DND-41 (cell line): ENCODE measurements at regions not wholly inside any gene's neighbourhood (a gene's known extent, or its start where the extent isn't known, plus 50 kb on each side); places are given as distances from the start of the nearest gene placed in this dataset.

Experiments used
- ATAC-seq: fragments of 200-7000 bp; cut with Tn5 transposase; 3 replicates; pipeline ENCODE4 v1.9.1; 2021; ENCODE audit warnings: low read depth; ENCODE audit not compliant: insufficient read depth
- DNase-seq: peaks from one replicate; pipeline ENCODE4 v3.0.0-alpha.2; 2020
- H2AFZ ChIP-seq: 2 replicates; pipeline ENCODE4 v1.6.0; 2012; ENCODE audit warnings: low read depth, low read length
- H3K27ac ChIP-seq: 2 replicates; pipeline ENCODE4 v1.5.1; 2012; ENCODE audit warnings: low read length, inconsistent platforms
- H3K27me3 ChIP-seq: fragments of 200-600 bp; sonication (generic); 2 replicates; pipeline ENCODE4 v1.6.0; 2012; ENCODE audit warnings: low read length, mild to moderate bottlenecking, inconsistent platforms; ENCODE audit not compliant: insufficient read depth, poor library complexity
- H3K36me3 ChIP-seq: 2 replicates; pipeline ENCODE4 v1.5.1; 2012; ENCODE audit warnings: low read length, inconsistent platforms; ENCODE audit not compliant: insufficient read depth
- H3K4me1 ChIP-seq: 2 replicates; pipeline ENCODE4 v1.5.1; 2012; ENCODE audit warnings: mild to moderate bottlenecking, low read length; ENCODE audit not compliant: insufficient read depth
- H3K4me2 ChIP-seq: 2 replicates; pipeline ENCODE4 v1.6.0; 2012; ENCODE audit warnings: mild to moderate bottlenecking, moderate library complexity, low read length, inconsistent platforms; ENCODE audit not compliant: insufficient read depth
- H3K4me3 ChIP-seq, 2 experiments: fragments of 200-600 bp in 1 of 2; shearing (Covaris generic) in 1 of 2; 2 replicates each; pipeline ENCODE4 v1.5.1; 2012 to 2016; ENCODE audit warnings: inconsistent platforms in 2 of 2, low read length in 2 of 2, mild to moderate bottlenecking in 2 of 2, low read depth in 1 of 2, moderate library complexity in 1 of 2
- H3K79me2 ChIP-seq: 2 replicates; pipeline ENCODE4 v1.6.0; 2012; ENCODE audit warnings: low read length, inconsistent platforms; ENCODE audit not compliant: insufficient read depth
- H3K9ac ChIP-seq: 2 replicates; pipeline ENCODE4 v1.6.0; 2012; ENCODE audit warnings: low read depth, mild to moderate bottlenecking, inconsistent platforms, low read length, moderate library complexity
- H3K9me3 ChIP-seq: 2 replicates; pipeline ENCODE4 v1.5.1; 2012; ENCODE audit warnings: low read length, moderate library complexity, mild to moderate bottlenecking, inconsistent platforms; ENCODE audit not compliant: insufficient read depth, severe bottlenecking
- H4K20me1 ChIP-seq: 2 replicates; pipeline ENCODE4 v1.6.0; 2012; ENCODE audit warnings: low read length; ENCODE audit not compliant: insufficient read depth
- CTCF ChIP-seq: IDR thresholded peaks from 2 replicates; pipeline ENCODE4 v1.5.1; 2012; ENCODE audit warnings: borderline replicate concordance, low read length, moderate library complexity, mild to moderate bottlenecking; ENCODE audit not compliant: poor library complexity, severe bottlenecking; ENCODE audit errors: extremely low read depth
- EZH2 ChIP-seq: IDR thresholded peaks from 3 replicates; pipeline ENCODE4 v1.6.1; 2012; ENCODE audit warnings: borderline replicate concordance, low read depth, mild to moderate bottlenecking, moderate library complexity, low read length, inconsistent platforms; ENCODE audit not compliant: severe bottlenecking

GRCh38 chr1:30412241-30413110 lies 310.9 kb downstream of the MATN1 start:
- no peak for DNase-seq

GRCh38 chr1:30411206-30411605 lies 312.2 kb downstream of the MATN1 start:
- Histone ChIP-seq H2AFZ (no peak overlapping the region), H4K20me1 (peaks cover 5% of the 10 kb centered on the region; the same call in 1 of the 2 replicates), H3K79me2 (no peaks in the 10 kb centered on the region), H3K4me1 (no peaks in the 10 kb centered on the region), H3K36me3 (no peaks in the 10 kb centered on the region), H3K4me2 (no peak overlapping the region), H3K27me3 (peaks cover 3% of the 10 kb centered on the region), H3K27ac (no peak overlapping the region), H3K4me3 (no peak overlapping the region), H3K9ac (no peak overlapping the region), H3K9me3 (no peaks in the 10 kb centered on the region)
- TF ChIP-seq CTCF: no peak
- no peak for TF ChIP-seq EZH2
- ATAC-seq (no peak), DNase-seq (no peak)

More at GRCh38 chr1:30412241-30413110, 310.9 kb downstream of the MATN1 start:
- no peak overlapping the region for H3K4me3 ChIP-seq
- no peak overlapping the region for H2AFZ ChIP-seq
- H3K9ac ChIP-seq: no peak overlapping the region
- H3K36me3 ChIP-seq: no peaks in the 10 kb centered on the region
- H4K20me1 ChIP-seq: peaks cover 5% of the 10 kb centered on the region; the same call in 1 of the 2 replicates
- H3K9me3 ChIP-seq: no peaks in the 10 kb centered on the region
- peaks cover 3% of the 10 kb centered on the region for H3K27me3 ChIP-seq
- no peaks in the 10 kb centered on the region for H3K4me1 ChIP-seq
- no peak for TF ChIP-seq EZH2
- TF ChIP-seq CTCF: no peak
- no peaks in the 10 kb centered on the region for H3K79me2 ChIP-seq
- no peak for ATAC-seq
- H3K27ac ChIP-seq: no peak overlapping the region
- H3K4me2 ChIP-seq: no peak overlapping the region

DNA sequence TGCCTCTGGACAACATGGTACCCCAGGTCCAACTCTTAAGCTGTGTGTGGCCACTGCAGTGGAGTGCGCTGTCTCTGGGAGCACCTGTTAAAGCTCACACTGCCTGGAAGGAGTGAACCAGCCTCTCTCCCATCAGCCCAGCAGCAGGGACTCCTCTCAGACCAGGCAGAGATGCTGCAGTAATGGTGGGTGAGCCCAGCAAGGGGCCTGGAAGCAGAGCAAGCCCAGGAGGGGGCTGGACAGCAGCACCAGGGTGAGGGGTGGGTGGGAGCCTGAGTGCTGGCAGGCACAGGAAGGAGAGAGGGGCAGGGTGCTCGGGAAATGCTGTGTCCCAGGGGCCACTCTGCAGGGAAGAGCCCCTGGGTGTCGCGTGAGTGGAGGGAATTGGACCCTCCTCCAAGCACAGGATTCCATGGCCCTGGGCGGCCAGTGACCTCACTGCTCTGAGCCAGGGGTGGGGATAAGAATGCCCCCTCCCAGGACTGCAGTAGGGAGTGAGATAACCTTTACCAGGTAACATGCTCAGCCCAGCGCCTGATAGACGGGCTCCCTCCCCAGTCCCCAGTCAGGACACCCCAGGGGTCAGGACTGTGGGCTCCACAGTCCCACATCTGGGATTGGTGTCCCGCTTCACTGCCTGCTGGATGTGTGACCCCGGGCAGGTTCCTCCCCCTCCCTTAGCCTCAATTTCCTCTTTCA lies 313.1 kb downstream of the MATN1 start:
- H3K27me3 ChIP-seq: no peaks in the 10 kb centered on the region
- no peak for ATAC-seq
- TF ChIP-seq EZH2: no peak
- no peak for TF ChIP-seq CTCF
- no peak overlapping the region for H3K4me2 ChIP-seq
- H2AFZ ChIP-seq: no peak overlapping the region
- H3K4me1 ChIP-seq: no peaks in the 10 kb centered on the region
- peaks cover 5% of the 10 kb centered on the region; the same call in 1 of the 2 replicates for H4K20me1 ChIP-seq
- H3K27ac ChIP-seq: no peak overlapping the region
- no peaks in the 10 kb centered on the region for H3K9me3 ChIP-seq
- H3K36me3 ChIP-seq: no peaks in the 10 kb centered on the region
- no peaks in the 10 kb centered on the region for H3K79me2 ChIP-seq
- DNase-seq: no peak
- H3K4me3 ChIP-seq: no peak overlapping the region
- H3K9ac ChIP-seq: no peak overlapping the region
